ENCODE measurements at regions not wholly inside any gene's neighbourhood (a gene's known extent, or its start where the extent isn't known, plus 50 kb on each side); places are given as distances from the start of the nearest gene placed in this dataset.
"Not testable (repeated sequence)": the region's sequence is repeated elsewhere in the genome, so short reads cannot be mapped to it uniquely, and the experiment has no call there.

DNA sequence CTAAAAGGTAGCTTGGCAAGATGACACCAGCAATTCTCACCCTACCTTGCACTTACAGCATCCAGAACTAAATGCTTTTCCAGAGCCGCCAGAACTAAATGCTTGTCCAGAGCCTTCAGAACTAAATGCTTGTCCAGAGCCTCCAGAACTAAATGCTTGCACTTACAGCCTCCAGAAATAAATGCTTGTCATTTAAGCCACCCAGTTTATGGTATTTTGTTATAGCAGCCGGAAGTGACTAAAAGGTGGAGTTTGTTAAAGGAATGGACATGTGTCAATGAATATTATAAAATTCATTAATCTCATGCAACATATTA, 133.5 kb downstream of the GPX5 start:
- no peak for DNase-seq

DNA sequence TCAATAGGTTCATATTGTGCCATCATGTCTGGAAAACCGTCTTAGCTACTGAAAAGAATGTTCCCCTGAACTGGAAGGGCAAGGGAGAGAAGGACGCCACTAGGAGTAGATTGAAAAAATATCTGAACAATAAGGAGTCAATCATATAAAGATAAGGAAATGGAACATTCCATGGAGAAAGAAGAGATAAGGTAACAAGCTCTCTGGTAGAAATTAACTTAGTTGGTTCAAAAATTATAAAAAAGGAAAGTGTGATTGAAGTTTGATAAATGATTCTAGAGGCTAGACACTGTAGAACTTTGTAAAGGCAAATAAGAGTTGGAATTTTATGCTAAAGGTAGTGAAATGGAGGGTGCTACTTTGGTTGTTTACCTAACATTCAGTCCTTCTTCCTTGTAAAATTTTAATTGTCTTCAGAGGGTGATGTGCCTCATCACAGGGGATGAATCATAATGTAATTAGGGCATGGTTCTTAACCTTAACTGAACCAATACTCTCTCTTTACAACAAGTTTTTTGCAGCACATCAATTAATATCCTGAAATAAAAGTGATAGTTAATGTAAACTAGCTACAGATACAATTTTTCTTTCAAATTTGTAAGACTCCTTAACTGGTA, 135.5 kb downstream of the GPX5 start:
- no peak for DNase-seq

DNA sequence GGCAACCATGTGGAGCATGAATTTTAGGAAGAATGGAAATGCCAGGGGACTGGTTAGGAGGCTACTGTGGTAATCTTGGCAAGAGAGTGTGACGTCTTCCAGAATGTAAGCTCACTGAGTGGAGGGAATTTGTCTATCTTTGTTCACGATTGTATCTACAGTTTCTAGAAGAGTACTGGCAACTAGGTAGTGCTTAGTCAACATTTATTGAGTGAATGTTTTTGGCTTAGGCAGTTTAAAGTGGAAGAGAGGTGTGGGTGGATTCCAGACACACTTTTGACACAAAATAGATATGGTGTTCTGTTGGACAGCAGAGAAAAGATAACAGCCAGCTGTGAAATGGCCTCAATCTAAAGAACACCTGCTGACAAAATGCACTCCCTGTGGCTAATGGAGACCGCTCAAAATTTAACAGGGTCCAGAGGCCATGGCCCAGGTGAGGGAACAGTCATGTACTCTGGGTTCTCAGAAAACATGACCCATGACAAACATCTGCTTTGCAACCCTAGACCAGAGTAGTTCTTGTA, 139.3 kb downstream of the GPX5 start:
- DNase-seq, result no peak

DNA sequence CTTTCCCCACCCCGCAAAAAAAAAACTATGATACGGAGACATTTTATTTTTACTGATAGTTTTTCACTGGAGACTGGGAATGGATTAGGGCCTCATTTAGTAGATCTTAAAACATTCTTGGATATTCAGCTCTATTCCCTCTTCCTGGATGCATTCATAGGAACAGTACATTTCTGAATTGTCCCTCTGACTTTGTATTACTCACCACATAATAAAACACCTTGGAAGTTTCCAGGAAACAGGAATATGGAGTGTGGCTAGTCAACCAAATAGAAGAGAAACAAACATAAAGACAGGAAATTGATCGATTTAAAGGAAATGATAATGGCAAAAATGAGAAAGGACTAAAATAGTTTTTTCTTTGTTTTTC, 147.7 kb downstream of the GPX5 start:
- no peak for DNase-seq

DNA sequence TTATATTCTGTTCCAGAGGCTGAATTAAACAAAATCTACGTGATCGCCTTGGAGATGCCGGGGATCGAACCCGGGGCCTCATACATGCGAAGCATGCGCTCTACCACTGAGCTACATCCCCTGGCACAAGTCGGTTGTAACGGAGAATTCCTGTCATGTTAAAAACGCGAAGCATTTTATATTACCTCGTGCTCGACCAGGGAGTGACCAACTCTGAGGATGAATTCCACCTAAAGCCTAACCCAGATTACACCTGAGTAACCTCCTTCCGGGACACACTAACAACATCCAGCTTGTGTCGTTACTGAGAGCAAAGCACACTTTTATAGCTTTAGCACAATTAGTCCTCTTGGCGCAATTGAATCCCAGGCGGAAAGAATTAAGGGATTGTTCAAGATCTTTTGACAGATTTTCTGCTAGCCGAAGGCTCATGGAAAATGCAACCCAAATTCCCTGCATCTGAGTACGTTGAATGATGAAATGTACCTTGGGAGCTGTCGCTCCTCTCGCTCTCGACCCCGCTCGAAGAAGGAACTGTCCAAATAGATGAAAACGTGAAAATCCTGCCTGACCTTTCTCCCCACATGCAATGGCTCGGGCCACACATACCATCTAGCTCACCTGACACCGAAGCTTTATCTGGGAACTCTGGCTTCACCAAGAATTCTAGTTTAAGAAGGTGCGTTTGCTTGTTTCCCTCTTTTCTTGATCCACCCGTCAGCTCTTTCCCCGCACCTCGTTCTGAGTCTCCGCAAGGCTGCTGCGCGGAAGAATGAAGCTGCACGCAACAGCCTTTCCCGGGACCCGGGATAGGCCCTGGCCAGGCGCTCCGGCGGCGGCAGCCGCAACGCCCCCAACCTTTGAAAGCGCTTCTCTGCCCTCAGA, 148.3 kb downstream of the GPX5 start:
- DNase-seq, result no peak

DNA sequence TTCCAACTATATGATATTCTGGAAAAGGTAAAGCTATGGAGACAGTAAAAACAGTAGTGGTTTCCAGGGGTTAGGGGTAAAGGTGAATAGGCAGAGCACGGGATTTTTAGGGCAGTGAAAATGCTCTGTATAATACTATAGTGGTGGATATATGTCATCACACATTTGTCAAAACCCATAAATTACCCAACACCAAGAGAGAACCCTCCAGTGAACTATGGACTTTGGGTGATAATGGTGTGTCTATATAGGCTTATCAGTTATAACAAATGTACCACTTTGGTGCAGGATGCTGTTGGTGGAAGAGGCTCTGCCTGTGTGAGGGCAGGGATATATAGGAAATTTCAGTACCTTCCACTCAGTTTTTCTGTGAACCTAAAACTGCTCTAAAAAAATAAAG, 149.9 kb downstream of the GPX5 start:
- DNase-seq, result no peak

DNA sequence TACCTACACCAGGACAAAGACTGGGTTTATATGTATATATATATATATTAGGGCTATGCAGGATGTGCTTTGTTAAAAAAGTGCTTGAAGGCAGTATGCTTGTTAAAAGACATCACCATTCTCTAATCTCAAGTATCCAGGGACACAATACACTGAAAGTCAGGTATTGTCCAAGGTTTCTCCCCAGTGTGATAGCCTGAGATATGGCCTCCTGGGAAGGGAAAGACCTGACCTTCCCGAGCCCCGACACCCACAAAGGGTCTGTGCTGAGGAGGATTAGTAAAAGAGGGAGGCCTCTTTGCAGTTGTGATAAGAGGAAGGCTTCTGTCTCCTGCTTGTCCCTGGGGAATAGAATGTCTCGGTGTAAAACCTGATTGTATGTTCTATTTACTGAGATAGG, 156.9 kb downstream of the GPX5 start:
- DNase-seq, result no peak

DNA sequence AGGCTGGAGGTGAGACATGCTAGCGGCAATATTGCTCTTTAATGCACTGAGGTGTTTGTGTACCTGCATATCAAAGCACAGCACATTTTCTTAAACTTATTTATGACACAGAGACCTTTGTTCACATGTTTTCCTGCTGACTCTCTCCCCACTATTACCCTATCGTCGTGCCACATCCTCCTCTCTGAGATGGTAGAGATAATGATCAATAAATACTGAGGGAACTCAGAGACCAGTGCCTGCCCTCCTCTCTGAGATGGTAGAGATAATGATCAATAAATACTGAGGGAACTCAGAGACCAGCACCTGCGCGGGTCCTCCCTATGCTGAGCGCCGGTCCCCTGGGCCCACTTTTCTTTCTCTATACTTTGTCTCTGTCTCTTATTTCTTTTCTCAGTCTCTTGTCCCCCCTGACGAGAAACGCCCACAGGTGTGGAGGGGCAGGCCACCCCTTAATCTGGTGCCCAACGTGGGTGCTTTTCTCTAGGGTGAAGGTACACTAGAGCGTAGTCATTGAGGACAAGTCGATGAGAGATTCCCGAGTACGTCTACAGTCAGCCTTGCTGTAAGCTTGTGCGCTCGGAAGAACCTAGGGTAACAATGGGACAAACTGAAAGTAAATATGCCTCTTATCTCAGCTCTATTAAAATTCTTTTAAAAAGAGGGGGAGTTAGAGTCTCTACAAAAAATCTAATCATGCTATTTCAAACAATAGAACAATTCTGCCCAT, 157.4 kb downstream of the GPX5 start:
- not testable (repeated sequence) for DNase-seq

DNA sequence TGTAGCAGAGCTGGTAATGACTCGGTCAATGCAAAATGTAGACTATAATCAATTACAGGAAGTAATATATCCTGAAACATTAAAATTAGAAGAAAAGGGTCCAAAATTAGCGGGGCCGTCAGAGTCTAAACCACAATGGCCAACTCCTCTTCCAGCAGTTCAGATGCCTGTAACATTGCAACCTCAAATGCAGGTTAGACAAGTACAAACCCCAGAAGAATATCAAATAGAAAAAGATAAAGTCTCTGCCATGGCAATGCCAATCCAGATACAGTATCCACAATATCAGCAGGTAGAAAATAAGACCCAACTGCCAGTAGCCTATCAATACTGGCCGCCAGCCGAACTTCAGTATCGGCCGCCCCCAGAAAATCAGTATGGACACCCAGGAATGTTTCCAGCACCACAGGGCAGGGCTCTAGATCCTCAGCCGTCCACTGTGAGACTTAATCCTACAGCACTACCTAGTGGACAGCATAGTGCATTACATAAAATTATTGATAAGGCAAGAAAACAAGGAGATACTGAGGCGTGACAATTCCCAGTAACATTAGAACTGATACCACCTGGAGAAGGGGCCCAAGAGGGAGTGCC, 158.4 kb downstream of the GPX5 start:
- DNase-seq, result no peak

DNA sequence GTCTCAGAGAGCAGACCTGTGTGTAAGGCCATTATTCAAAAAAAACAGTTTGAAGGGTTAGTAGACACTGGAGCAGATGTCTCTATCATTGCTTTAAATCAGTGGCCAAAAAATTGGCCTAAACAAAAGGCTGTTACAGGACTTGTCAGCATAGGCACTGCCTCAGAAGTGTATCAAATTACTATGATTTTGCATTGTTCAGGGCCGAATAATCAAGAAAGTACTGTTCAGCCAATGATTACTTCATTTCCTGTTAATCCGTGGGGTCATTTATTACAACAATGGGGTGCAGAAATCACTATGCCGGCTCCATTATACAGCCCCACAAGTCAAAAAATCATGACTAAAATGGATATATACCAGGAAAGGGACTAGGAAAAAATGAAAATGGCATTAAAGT, 160.3 kb downstream of the GPX5 start:
- not testable (repeated sequence) for DNase-seq

DNA sequence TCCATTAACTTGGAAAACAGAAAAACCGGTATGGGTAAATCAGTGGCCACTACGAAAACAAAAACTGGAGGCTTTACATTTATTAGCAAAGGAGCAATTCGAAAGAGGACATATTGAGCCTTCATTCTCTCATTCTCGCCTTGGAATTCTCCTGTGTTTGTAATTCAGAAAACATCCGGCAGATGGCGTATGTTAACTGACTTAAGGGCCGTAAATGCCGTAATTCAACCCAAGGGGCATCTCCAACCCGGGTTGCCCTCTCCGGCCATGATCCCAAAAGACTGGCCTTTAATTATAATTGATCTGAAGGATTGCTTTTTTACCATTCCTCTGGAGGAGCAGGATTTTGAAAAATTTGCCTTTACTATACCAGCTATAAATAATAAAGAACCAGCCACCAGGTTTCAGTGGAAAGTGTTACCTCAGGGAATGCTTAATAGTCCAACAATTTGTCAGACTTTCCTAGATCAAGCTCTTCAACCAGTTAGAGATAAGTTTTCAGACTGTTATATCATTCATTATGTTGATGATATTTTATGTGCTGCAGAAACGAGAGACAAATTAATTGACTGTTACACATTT, 160.9 kb downstream of the GPX5 start:
- DNase-seq, result not testable (repeated sequence)

DNA sequence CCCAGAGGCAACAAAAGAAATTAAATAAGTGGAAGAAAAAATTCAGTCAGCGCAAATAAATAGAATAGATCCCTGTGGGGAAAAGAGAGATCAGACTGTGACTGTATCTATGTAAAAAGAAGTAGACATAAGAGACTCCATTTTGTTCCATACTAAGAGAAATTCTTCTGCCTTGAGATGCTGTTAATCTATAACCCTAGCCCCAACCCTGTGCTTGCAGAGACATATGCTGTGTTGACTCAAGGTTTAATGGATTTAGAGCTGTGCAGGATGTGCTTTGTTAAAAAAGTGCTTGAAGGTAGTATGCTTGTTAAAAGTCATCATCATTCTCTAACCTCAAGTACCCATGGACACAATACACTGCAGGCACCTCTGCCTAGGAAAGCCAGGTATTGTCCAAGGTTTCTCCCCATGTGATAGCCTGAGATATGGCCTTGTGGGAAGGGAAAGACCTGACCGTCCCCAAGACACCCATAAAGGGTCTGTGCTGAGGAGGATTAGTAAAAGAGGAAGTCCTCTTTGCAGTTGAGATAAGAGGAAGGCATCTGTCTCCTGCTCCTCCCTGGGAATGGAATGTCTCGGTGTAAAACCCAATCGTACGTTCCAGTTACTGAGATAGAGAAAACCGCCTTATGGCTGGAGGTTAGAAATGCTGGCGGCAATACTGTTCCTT, 161.8 kb downstream of the GPX5 start:
- not testable (repeated sequence) for DNase-seq

DNA sequence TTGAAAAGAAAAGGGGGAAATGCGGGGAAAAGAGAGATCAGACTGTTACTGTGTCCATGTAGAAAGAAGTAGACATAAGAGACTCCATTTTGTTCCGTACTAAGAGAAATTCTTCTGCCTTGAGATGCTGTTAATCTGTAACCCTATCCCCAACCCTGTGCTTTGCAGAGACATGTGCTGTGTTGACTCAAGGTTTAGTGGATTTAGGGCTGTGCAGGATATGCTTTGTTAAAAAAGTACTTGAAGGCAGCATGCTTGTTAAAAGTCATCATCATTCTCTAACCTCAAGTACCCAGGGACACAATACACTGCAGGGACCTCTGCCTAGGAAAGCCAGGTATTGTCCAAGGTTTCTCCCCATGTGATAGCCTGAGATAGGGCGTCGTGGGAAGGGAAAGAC, 166.3 kb downstream of the GPX5 start:
- DNase-seq, result not testable (repeated sequence)

DNA sequence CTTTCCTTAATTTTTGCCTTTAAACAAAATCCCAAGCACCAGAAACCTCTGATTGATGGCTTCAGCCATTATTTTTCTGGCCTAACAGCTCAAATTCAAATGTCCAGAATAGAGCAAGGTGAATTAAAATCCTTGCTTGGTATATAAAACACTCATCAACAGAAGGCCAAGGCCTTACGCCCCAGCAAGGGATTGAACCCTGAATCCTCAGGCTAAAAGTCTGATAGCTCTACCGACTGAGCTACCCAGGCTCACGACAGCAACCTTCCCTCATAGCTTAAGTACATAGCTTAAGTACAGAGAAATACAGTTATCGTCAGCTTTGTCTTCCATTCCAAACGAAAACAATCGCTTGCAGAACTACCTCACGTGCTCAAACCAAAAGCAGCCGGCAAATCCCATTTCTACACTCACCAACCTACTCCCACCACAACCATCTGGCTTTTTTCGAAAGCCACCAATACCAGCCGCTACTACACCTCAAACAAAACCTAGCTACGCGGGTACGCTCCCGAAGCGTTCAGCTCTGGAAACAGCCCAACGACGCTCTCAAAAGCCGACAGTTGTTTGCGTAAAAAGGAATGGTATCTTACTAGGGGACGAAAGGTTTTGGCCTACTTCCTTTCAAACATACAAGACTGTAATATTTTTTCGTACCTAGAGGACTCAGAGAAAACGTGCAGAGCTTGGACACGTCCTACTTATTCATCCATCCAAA, 167.5 kb downstream of the GPX5 start:
- DNase-seq, result no peak

DNA sequence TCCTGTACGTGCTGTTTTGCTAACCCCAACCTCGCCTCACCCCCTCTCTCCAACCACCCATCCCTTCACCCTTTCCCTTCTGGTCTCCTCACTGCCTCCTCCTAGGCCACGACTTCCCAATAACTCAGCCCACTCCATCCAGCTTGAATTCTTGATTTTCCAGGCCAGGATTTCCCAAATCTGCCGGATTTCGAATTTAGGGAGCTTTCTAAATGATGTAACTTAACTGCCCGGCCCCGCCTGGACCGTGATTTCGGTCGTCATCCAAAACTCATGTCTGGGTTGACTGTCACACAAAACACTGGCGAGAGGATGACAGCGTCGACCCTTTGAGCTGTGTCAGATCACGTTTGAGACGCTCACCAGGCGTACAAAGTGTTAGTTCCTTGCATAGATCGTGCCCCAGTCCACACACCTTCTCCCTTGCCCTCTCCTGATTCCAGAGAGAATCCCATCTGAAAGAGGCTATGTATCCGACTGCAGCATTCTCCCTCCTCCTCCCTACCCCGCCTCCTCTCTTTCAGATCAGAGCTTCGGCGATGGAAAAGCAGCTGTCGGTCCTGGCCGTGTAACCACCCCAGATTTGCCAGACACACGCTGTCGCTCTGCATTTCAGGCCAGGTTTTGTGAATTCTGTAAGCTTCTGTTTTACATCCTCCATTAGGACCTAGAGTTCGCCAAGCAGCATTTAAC, 168.2 kb downstream of the GPX5 start:
- no peak for DNase-seq

DNA sequence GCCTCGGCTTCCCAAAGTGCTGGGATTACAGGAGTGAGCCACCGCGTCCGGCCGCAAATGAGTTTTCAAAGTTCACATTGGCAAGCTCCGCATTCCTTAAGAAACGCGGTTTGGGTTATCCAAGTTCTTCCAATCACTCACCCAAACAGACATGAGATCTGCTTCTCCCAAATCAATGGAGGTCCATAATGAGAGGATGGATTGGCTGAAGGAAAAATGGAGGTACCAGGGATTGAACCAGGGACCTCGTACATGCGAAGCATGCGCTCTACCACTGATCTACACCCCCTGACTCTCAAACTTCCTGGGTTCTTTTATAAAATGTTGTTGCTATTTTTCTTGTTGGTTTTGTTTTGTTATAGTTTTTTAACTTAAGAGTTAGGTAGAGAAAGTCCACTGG, 170.0 kb downstream of the GPX5 start:
- DNase-seq, result no peak

DNA sequence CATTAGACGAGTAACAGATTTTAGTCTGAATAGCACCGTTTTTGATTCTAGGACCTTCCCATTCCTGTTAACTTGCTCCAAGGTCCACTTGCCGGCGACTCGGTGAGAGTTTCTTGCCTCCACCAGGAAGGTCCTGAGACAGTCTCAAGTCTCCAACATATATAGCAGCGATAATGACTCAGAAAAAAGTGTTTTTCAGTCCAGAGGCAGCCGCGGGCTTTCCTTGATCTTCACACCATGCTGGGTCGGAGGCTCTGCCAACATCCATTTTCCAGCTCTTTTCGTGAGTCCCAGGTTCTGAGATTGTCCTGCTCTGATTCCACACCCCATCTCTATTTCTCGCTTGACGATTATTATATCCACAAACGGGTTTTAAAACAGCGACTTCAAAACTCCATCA, 170.5 kb downstream of the GPX5 start:
- DNase-seq, result no peak

DNA sequence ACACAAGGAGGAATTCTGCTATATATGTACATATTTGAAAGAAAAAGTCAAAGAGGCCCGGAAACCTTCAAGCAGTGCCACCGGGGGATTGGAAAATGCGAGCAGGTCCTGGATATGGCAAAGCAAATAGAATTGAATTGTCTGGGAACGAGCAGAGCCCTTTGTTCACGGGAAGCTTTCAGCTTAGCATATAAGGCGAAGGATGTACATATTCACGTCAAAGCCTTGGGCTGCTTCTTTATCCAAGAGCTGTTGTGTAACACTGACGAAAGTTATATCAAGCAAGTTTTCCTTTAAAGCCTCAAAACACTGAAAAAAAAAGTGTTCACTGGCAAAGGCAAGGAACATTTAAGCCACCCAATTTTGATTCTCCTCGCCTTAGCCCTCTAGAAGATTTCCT, 171.0 kb downstream of the GPX5 start:
- DNase-seq, result no peak

DNA sequence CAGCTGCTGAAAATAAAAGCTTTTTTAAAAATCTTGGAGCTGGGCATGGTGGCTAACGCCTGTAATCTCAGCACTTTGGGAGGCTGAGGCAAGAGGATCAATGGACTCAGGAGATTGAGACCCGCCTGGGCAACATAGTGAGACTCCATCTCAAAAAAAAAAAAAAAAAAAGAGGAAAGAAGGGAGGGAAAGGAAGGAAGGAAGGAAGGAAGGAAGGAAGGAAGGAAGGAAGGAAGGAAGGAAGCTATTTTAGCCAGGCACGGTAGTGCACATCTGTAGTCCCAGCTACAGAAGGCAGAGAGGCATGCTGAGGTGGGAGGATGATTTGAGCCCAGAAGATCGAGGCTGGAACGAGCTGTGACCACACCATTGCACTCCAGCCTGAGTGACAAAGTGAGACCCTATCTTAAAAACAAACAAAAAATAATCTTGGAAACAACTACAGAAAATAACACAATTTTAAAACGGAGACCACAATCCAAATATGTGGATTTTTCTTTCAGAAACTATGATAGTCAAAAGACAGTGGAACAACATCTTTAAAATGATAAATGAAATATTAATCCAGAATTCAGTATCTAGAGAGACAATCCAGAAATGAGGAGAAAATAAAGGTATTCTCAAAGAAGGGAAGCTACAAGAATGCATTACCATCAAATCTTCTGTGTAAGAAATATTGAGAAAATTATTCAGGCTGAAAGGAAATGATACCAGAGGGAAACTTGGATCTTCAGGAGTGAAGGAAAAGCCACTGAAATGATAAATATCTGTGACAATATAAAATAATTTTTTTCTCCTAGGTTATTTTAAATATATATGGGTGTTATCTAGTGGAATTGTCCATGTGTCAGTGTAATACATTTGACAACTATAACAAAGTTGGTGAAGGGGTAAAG, 182.0 kb downstream of the GPX5 start:
- DNase-seq, result no peak

Data from NCI-H510A (cell line).